ENCODE measurements at regions not wholly inside any gene's neighbourhood (a gene's known extent, or its start where the extent isn't known, plus 50 kb on each side); places are given as distances from the start of the nearest gene placed in this dataset.

DNA sequence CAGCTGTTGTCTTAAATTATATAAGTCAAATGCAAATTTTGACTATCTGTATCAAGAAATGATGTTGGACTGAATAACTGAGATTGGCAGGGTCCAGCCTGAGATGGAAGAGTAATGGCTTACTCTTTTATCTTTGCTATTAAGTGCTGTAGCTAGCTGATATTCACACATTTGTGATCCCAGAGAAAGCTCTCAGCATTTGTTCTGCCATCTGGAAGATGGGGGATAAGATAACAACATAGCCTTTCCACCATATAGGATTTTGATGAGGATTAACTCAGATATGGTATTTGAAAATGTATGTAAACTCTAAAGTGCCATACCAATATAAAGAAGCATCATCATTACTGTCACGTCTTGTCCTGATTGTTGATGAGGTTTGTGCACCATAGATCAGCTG lies 1063.2 kb upstream of the TENM4 start:
- DNase-seq (ENCODE audit: low read depth): no peak
- TF ChIP-seq CTCF (conservative IDR thresholded peaks at IDR 0.05; ENCODE audit: low read length): no peak
- H3K4me3 ChIP-seq (ENCODE audit: low read length): no peak overlapping the region

- no peak for TF ChIP-seq CTCF (conservative IDR thresholded peaks at IDR 0.05; ENCODE audit: low read length)
- H3K4me3 ChIP-seq (ENCODE audit: low read length): no peak overlapping the region
- DNase-seq (ENCODE audit: low read depth): no peak
These were observed 1061.7 kb upstream of the TENM4 start for GRCh38 chr11:80502511-80502910.

DNA sequence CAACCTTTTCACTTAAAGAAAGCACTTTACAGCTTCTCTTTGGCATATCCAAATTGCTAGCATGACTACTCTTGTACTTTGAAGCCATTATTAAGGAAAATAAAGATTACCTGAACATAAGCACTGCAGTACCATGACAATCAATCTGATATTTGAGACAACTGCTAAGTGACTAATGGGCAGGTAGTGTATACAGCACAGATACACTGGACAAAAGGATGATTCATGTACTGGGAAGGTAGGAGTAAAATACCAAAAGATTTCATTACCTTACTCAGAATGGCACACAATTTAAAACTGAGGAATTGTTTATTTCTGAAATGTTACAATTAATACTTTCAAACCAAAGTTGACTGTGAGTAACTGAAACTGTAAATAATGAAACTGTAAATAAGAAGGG lies 1054.3 kb upstream of the TENM4 start:
- H3K4me3 ChIP-seq (ENCODE audit: low read length): no peak overlapping the region
- DNase-seq (ENCODE audit: low read depth): no peak
- no peak for TF ChIP-seq CTCF (conservative IDR thresholded peaks at IDR 0.05; ENCODE audit: low read length)

DNA sequence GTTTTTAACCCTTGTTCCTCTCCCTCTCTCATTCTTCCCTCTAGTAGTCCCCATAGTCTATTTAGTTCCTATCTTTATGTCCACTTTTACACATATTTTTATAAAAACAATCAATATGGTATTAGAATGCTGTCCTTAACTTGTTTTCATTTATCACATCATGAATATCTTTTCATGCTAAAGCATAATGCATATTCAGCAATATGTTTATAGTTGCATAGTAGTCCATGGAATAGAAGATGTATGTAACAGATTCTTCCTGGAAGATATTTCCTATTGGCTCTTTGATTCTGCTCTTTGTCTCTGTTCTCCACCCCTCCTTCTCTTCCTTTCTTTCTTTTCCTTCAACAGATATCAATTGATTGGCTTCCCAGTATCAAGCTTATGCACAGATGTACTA lies 1047.1 kb upstream of the TENM4 start:
- DNase-seq (ENCODE audit: low read depth): no peak
- no peak overlapping the region for H3K4me3 ChIP-seq (ENCODE audit: low read length)
- no peak for TF ChIP-seq CTCF (conservative IDR thresholded peaks at IDR 0.05; ENCODE audit: low read length)

- no peak for DNase-seq (ENCODE audit: low read depth)
- H3K4me3 ChIP-seq (ENCODE audit: low read length): no peak overlapping the region
- TF ChIP-seq CTCF (conservative IDR thresholded peaks at IDR 0.05; ENCODE audit: low read length): no peak
These were observed 1045.8 kb upstream of the TENM4 start for GRCh38 chr11:80486678-80487077.

GRCh38 chr11:80477178-80477577 lies 1036.3 kb upstream of the TENM4 start:
- no peak for TF ChIP-seq CTCF (conservative IDR thresholded peaks at IDR 0.05; ENCODE audit: low read length)
- DNase-seq (ENCODE audit: low read depth): no peak
- no peak overlapping the region for H3K4me3 ChIP-seq (ENCODE audit: low read length)

DNA sequence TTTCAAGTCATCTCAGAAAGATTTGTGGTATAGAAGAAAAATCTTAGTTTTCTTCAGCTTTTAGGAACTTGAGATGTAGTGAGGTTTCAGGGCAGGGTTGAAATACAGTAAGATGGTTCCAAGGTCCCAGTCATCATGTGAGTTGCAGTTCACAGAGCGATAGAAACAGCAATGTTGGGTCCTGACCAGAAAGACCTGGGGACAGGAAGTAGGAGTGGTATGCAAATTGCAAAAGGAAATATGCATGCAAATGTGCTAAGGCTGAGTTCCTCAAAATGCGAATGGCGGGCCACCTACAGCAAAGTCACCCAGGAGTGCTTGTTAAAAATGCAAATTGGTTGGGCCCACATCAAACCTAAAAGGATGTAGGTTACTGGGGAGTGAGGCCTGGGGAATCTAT lies 1032.7 kb upstream of the TENM4 start:
- no peak overlapping the region for H3K4me3 ChIP-seq (ENCODE audit: low read length)
- TF ChIP-seq CTCF (conservative IDR thresholded peaks at IDR 0.05; ENCODE audit: low read length): no peak
- DNase-seq (ENCODE audit: low read depth): no peak
